GM12878 (cell line): ENCODE measurements at regions not wholly inside any gene's neighbourhood (a gene's known extent, or its start where the extent isn't known, plus 50 kb on each side); places are given as distances from the start of the nearest gene placed in this dataset.
"Not testable (repeated sequence)": the region's sequence is repeated elsewhere in the genome, so short reads cannot be mapped to it uniquely, and the experiment has no call there.

Experiments
- ATAC-seq: fragments of 200-7000 bp; cut with Tn5 transposase; 3 replicates; pipeline ENCODE4 v1.9.1; 2020; ENCODE audit warnings: mild to moderate bottlenecking, moderate library complexity
- BruUV-seq: library from RNA; stranded (reverse); fragments of 400-500 nt; replicated peaks from 2 replicates; lab custom pipeline; 2021; lab: Mats Ljungman, UMichigan
- CTCF ChIA-PET: fragments of 300-600 bp; sonication (Branson Sonifier 250); formaldehyde crosslinking; extraction: SDS; loops from one replicate; lab custom pipeline; 2021; ENCODE audit warnings: inconsistent platforms; lab: Yijun Ruan, JAX
- POLR2A ChIA-PET: fragments of 350-600 bp; formaldehyde crosslinking; extraction: SDS; loops from one replicate; lab custom pipeline; 2021; ENCODE audit warnings: inconsistent platforms; lab: Charles Lee
- RAD21 ChIA-PET: fragments of 300-600 bp; sonication (Branson Sonifier 250); formaldehyde crosslinking; loops from one replicate; lab custom pipeline; 2023; ENCODE audit warnings: antibody characterized with exemption; ENCODE audit not compliant: unreplicated experiment; lab: Charles Lee
- SMC1A ChIA-PET: fragments of 300-600 bp; sonication (Branson Sonifier 250); formaldehyde crosslinking; loops from one replicate; lab custom pipeline; 2023; ENCODE audit not compliant: unreplicated experiment, uncharacterized antibody; lab: Charles Lee
- DNase-seq: peaks from one replicate; pipeline ENCODE4 v3.0.0-alpha.2; 2011; ENCODE audit warnings: low read depth, low spot score
- FAIRE-seq: peaks from 3 replicates; lab custom pipeline; 2011; peaks lifted over from hg19 to GRCh38; lab: Jason Lieb, UNC
- H2AFZ ChIP-seq: 2 replicates; pipeline ENCODE4 v1.6.0; 2011; ENCODE audit warnings: low read depth, low read length, control low read depth; ENCODE audit not compliant: control insufficient read depth
- H3K27ac ChIP-seq: 2 replicates; pipeline ENCODE4 v1.5.1; 2011; ENCODE audit warnings: control low read depth; ENCODE audit not compliant: control insufficient read depth, insufficient read depth
- H3K27me3 ChIP-seq, 2 experiments: replicated peaks in 1 of 2; 2 replicates each; pipeline versions ENCODE4 v1.6.0 to v1.6.1; 2011; ENCODE audit warnings: low read length in 1 of 2; ENCODE audit not compliant: control insufficient read depth in 2 of 2, insufficient read depth in 2 of 2
- H3K36me3 ChIP-seq, 2 experiments: 2 replicates each; pipeline ENCODE4 v1.5.1; 2011; ENCODE audit warnings: low read length in 1 of 2; ENCODE audit not compliant: control insufficient read depth in 2 of 2, insufficient read depth in 2 of 2
- H3K4me1 ChIP-seq: 2 replicates; pipeline ENCODE4 v1.6.1; 2011; ENCODE audit warnings: mild to moderate bottlenecking, low read length, moderate library complexity, mixed read lengths; ENCODE audit not compliant: control insufficient read depth, insufficient read depth
- H3K4me2 ChIP-seq: 2 replicates; pipeline ENCODE4 v1.6.0; 2011; ENCODE audit warnings: control low read depth; ENCODE audit not compliant: control insufficient read depth, insufficient read depth
- H3K4me3 ChIP-seq: fragments of 200-600 bp; sonication (generic); 2 replicates; pipeline ENCODE4 v1.5.1; 2016
- H3K79me2 ChIP-seq: 2 replicates; pipeline ENCODE4 v1.6.0; 2011; ENCODE audit warnings: low read length; ENCODE audit not compliant: control insufficient read depth, insufficient read depth
- H3K9ac ChIP-seq: 2 replicates; pipeline ENCODE4 v1.8.0; 2011; ENCODE audit warnings: low read length, control low read depth, mixed read lengths; ENCODE audit not compliant: control insufficient read depth, insufficient read depth
- H3K9me3 ChIP-seq: replicated peaks from 3 replicates; pipeline ENCODE4 v1.5.1; 2011; ENCODE audit warnings: mild to moderate bottlenecking, low read length; ENCODE audit not compliant: control insufficient read depth, insufficient read depth
- H4K20me1 ChIP-seq: 2 replicates; pipeline ENCODE4 v1.6.0; 2011; ENCODE audit not compliant: control insufficient read depth, insufficient read depth
- DPF2 ChIP-seq: fragments of 450-650 bp; IDR thresholded peaks from 2 replicates; pipeline ENCODE4 v1.6.1; 2017; ENCODE audit warnings: mild to moderate bottlenecking
- HDGF ChIP-seq: fragments of 450-650 bp; IDR thresholded peaks from 2 replicates; pipeline ENCODE4 v1.6.1; 2016; ENCODE audit warnings: antibody characterized with exemption
- WGBS: methylation state at CpG from one replicate; pipeline ENCODE4 v1.1.6; 2016; ENCODE audit warnings: low lambda C conversion rate; ENCODE audit not compliant: insufficient replicate concordance, insufficient coverage; ENCODE audit errors: missing lambda C conversion rate; 5-methylcytosine and 5-hydroxymethylcytosine counted together
- in situ Hi-C: fragments of 300-500 bp; cut with MboI; formaldehyde crosslinking; loops from 9 replicates; pipeline ENCODE4 v1.14.3; 2018; ENCODE audit warnings: mixed read lengths
- intact Hi-C: fragments of 100-400 bp; cut with micrococcal nuclease; formaldehyde crosslinking; loops from one replicate; pipeline ENCODE4 v1.14.2; 2022; ENCODE audit not compliant: unreplicated experiment
- TF ChIP-seq, protein P1 (sequence below): fragments of 450-650 bp; IDR thresholded peaks from 2 replicates; pipeline ENCODE4 v1.6.1; 2016; ENCODE audit warnings: mild to moderate bottlenecking
- TF ChIP-seq, protein P2 (sequence below): IDR thresholded peaks from 2 replicates; pipeline ENCODE4 v1.6.1; 2011; ENCODE audit warnings: borderline replicate concordance, low read depth, mild to moderate bottlenecking, moderate library complexity, low read length; ENCODE audit not compliant: insufficient read depth, poor library complexity, severe bottlenecking

DNA sequence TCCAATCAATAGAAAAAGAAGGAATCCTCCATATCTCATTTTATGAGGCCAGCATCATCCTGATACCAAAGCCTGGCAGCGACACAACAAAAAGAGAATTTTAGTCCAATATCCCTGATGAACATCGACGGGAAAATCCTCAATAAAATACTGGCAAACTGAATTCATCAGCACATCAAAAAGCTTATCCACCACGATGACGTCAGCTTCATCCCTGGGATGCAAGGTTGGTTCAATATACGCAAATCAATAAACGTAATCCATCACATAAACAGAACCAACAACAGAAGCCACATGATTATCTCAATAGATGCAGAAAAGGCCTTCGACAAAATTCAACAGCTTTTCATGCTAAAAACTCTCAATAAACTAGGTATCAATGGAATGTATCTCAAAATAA is 483.6 kb upstream of the CHRM3 start:
- POLR2A ChIA-PET, H3K4me1 ChIP-seq, H3K9me3 ChIP-seq, H3K9ac ChIP-seq, FAIRE-seq, H3K4me3 ChIP-seq, H2AFZ ChIP-seq, DNase-seq, H4K20me1 ChIP-seq, intact Hi-C loops, H3K4me2 ChIP-seq, CTCF ChIA-PET, ATAC-seq, SMC1A ChIA-PET, BruUV-seq, H3K27ac ChIP-seq, H3K36me3 ChIP-seq, in situ Hi-C loops, H3K79me2 ChIP-seq, H3K27me3 ChIP-seq, RAD21 ChIA-PET: not testable (repeated sequence)
- WGBS = 12% methylated on average over 8 of the region's 8 CpGs

DNA sequence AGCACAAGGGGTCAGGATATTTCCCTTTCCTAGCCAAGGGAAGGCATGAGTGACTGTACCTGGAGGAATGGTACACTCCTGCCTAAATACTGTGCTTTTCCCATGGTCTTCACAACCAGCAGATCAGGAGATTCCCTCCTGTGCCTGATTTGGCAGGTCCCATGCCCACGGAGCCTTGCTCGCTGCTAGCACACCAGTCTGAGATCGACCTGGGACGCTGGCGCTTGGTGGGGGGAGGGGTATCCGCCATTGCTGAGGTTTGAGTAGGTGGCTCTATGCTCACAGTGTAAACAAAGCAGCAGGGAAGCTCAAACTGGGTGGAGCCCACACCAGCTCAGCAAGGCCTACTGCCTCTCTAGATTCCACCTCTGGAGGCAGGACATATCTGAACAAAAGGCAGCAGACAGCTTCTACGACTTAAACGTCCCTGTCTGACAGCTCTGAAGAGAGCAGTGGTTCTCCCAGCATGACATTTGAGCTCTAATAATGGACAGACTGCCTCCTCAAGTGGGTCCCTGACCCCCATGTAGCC is 486.0 kb upstream of the CHRM3 start:
- H3K79me2 ChIP-seq = no peaks in the 10 kb centered on the region
- no peaks in the 10 kb centered on the region for H3K4me1 ChIP-seq
- H4K20me1 ChIP-seq = no peaks in the 10 kb centered on the region
- no peaks in the 10 kb centered on the region; a peak in 1 of 4 replicates for H3K36me3 ChIP-seq
- H3K4me2 ChIP-seq = no peak overlapping the region
- WGBS = 8% methylated on average over 8 of the region's 8 CpGs
- ChIA-PET SMC1A (no interaction called here), POLR2A (no interaction called here), CTCF (no interaction called here), RAD21 (no interaction called here)
- no peak for FAIRE-seq
- H3K9me3 ChIP-seq = no peaks in the 10 kb centered on the region
- no peak overlapping the region for H2AFZ ChIP-seq
- H3K27ac ChIP-seq = no peak overlapping the region
- no peak overlapping the region for H3K9ac ChIP-seq
- in situ Hi-C loops = no loop called here
- ATAC-seq = no peak
- BruUV-seq = no TSS peak
- TF ChIP-seq, protein P1, sequence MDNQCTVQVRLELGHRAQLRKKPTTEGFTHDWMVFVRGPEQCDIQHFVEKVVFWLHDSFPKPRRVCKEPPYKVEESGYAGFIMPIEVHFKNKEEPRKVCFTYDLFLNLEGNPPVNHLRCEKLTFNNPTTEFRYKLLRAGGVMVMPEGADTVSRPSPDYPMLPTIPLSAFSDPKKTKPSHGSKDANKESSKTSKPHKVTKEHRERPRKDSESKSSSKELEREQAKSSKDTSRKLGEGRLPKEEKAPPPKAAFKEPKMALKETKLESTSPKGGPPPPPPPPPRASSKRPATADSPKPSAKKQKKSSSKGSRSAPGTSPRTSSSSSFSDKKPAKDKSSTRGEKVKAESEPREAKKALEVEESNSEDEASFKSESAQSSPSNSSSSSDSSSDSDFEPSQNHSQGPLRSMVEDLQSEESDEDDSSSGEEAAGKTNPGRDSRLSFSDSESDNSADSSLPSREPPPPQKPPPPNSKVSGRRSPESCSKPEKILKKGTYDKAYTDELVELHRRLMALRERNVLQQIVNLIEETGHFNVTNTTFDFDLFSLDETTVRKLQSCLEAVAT = no peak
- TF ChIP-seq HDGF (no peak), DPF2 (no peak)
- TF ChIP-seq, protein P2, sequence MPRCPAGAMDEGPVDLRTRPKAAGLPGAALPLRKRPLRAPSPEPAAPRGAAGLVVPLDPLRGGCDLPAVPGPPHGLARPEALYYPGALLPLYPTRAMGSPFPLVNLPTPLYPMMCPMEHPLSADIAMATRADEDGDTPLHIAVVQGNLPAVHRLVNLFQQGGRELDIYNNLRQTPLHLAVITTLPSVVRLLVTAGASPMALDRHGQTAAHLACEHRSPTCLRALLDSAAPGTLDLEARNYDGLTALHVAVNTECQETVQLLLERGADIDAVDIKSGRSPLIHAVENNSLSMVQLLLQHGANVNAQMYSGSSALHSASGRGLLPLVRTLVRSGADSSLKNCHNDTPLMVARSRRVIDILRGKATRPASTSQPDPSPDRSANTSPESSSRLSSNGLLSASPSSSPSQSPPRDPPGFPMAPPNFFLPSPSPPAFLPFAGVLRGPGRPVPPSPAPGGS = no peak
- DNase-seq = no peak
- H3K27me3 ChIP-seq = no peaks in the 10 kb centered on the region
- intact Hi-C loops = no loop called here
- no peak overlapping the region for H3K4me3 ChIP-seq
